GM13976 (cell line): ENCODE measurements at regions not wholly inside any gene's neighbourhood (a gene's known extent, or its start where the extent isn't known, plus 50 kb on each side); places are given as distances from the start of the nearest gene placed in this dataset.

Experiments
- DNase-seq: peaks from one replicate; pipeline ENCODE4 v3.0.0; 2012; ENCODE audit warnings: low spot score
- in situ Hi-C: fragments of 300-500 bp; cut with MboI; formaldehyde crosslinking; loops from one replicate; pipeline ENCODE4 v1.12.0; 2022; ENCODE audit warnings: low sequenced_read_pairs, mixed read lengths, inconsistent platforms; ENCODE audit not compliant: unreplicated experiment
- TF ChIP-seq, protein P1 (sequence below): IDR thresholded peaks from 2 replicates; pipeline ENCODE4 v1.5.1; 2012; ENCODE audit warnings: borderline replicate concordance, mild to moderate bottlenecking; ENCODE audit not compliant: insufficient read depth; ENCODE audit errors: extremely low read depth, missing control alignments, control extremely low read depth

DNA sequence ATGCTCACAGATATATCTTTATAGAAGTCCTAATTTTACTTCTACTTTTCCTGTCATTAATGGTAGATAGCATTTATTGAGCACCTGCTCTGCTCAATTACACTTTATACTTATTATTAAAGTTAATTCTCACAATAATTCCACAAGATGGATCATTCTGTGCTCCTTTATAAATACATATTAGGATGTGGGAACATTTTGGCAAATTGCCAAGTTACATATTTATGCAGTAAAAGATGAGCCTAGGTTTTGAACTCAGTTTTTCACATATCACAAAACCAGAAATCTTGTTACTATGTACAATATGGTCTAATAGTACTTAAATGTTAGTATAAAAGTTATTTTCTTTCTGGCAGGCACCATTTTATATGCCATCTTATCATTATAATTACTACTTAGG lies 895.0 kb upstream of the B3GALT2 start:
- in situ Hi-C loops: no loop called here
- TF ChIP-seq, protein P1, sequence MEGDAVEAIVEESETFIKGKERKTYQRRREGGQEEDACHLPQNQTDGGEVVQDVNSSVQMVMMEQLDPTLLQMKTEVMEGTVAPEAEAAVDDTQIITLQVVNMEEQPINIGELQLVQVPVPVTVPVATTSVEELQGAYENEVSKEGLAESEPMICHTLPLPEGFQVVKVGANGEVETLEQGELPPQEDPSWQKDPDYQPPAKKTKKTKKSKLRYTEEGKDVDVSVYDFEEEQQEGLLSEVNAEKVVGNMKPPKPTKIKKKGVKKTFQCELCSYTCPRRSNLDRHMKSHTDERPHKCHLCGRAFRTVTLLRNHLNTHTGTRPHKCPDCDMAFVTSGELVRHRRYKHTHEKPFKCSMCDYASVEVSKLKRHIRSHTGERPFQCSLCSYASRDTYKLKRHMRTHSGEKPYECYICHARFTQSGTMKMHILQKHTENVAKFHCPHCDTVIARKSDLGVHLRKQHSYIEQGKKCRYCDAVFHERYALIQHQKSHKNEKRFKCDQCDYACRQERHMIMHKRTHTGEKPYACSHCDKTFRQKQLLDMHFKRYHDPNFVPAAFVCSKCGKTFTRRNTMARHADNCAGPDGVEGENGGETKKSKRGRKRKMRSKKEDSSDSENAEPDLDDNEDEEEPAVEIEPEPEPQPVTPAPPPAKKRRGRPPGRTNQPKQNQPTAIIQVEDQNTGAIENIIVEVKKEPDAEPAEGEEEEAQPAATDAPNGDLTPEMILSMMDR: no peak
- no peak for DNase-seq

DNA sequence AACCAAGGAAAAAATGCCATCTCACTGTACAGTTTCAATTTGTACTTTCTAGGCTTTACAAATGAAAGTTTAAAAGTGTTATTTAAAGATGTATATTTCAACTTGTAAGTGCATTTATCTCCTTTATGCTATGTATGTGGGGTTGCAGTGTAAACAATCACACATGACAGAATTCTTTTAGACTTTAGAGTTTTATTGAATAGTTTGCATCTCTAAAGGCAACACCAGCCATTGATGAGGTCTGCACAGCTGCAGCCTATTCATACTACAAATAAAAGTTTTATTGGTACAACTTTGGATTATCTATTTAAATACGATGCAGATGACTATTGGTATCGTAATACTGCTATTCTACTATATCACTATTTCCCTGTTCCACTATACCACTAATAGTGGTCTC lies 894.4 kb upstream of the B3GALT2 start:
- in situ Hi-C loops: no loop called here
- no peak for DNase-seq
- TF ChIP-seq, protein P1: no peak

DNA sequence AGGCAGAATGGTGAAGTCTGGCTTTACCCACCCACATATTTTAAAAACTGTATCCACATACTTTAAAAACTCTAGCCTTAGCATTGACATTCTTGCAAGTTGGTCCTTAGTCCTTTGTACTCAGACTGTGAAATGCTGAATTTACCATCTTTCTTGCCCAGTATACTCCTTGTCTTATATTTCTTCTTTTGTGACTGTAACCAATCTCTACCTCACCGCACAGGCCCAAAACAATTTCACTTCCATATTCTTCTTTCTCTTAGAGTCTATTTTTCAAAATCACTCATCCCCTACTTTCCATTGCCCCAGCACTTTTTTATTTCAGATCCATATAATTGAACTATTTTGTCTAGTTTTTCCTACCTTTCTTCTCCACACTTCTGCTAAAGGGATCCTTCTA lies 892.4 kb upstream of the B3GALT2 start:
- TF ChIP-seq, protein P1: no peak
- in situ Hi-C loops: no loop called here
- no peak for DNase-seq

DNA sequence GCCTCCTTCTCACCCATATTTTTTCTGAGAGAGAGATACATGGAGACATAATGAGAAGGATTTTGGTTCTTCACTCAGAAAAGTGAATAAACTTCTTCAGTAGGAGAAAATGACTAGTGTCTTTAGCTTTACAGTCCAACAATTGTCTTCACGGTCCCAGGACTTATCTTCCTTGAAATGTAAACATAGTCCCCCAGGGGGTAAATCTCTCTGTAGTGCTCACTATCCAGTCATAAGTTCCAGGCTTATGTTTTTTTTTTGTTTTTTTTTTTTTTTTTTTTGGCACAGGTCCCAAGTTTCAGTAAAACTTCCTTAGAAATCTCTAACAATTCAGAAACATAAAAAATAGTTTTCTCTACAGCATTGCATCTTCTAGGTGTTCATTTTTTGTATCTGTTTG lies 890.2 kb upstream of the B3GALT2 start:
- in situ Hi-C loops: no loop called here
- TF ChIP-seq, protein P1: no peak
- DNase-seq: no peak

DNA sequence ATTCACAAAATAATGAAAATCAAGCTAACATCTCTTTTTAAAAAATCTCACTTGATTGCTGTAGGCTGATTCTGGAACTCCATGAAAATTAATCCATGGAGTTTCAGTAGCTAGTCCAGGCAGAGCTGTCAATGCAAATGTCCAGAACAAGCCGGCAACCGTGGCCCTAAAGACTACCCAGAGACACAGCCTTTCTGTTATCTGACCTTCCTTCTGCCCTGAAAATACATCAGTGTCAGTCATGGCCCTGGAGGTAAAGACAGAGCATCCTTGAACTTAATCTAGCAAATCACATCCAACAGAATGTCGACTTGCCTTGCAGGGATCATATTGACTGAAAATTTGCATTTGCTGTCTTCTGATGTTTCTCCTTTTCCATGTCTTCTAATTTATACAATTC lies 887.4 kb upstream of the B3GALT2 start:
- in situ Hi-C loops: no loop called here
- TF ChIP-seq, protein P1: no peak
- DNase-seq: no peak

DNA sequence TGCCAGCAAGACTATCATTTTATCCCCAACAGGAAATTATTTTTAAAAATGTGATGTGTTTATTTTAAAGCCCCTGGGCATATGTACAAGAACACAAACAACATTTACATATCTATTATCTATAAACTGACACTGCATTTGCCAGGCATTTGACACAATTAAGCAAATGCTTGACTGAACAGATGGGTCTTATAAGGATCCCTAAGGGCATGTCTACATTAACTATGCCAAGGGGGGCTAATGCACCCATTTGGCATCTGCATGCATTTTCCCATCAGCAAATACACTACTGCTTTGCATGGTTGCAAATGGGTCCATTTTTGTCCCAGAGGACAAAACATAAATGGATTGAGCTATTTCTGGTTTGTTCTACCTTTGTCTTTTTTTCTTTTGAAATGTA lies 884.8 kb upstream of the B3GALT2 start:
- TF ChIP-seq, protein P1: no peak
- no peak for DNase-seq
- in situ Hi-C loops: no loop called here

DNA sequence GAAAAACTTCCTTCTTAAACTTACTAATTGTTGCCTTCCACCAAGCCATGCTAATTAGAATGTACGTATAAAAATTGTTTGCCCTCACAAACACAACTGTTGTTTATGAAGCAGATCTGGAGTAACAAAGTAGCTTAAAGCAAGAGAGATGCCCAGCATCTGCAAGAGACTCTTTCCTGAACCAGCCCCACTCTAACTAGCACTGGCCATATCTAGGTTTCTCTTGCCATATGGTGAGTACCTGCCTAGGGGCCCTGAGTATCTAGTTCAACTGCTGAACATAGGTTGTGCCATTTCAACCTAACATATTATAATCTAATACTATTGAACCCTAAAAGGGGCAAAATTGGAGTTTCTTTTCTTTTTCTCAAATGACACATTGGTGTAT lies 883.4 kb upstream of the B3GALT2 start:
- no peak for DNase-seq
- in situ Hi-C loops: no loop called here
- TF ChIP-seq, protein P1: no peak
